H9 (cell line): ENCODE measurements at regions not wholly inside any gene's neighbourhood (a gene's known extent, or its start where the extent isn't known, plus 50 kb on each side); places are given as distances from the start of the nearest gene placed in this dataset.

ENCODE experiments used
- DNase-seq: peaks from one replicate; pipeline ENCODE4 v3.0.0-alpha.2; 2017
- H2AFZ ChIP-seq: one replicate; pipeline ENCODE4 v1.6.1; 2013; ENCODE audit warnings: mild to moderate bottlenecking, low read length, control low read depth, moderate library complexity
- H2AK5ac ChIP-seq: 2 replicates; pipeline ENCODE4 v1.6.1; 2013; ENCODE audit warnings: low read length, control low read depth, mixed read lengths; ENCODE audit not compliant: insufficient read length
- H2BK120ac ChIP-seq: one replicate; pipeline ENCODE4 v1.6.1; 2013; ENCODE audit warnings: low read depth, mild to moderate bottlenecking, low read length, control low read depth, inconsistent platforms; ENCODE audit not compliant: poor library complexity, severe bottlenecking
- H2BK12ac ChIP-seq: 2 replicates; pipeline ENCODE4 v1.6.1; 2013; ENCODE audit warnings: low read length, control low read depth, mixed read lengths, low read depth; ENCODE audit not compliant: insufficient read length
- H2BK15ac ChIP-seq: 2 replicates; pipeline ENCODE4 v1.6.1; 2013; ENCODE audit warnings: low read depth, low read length, control low read depth
- H2BK20ac ChIP-seq: one replicate; pipeline ENCODE4 v1.6.1; 2013; ENCODE audit warnings: low read depth, mild to moderate bottlenecking, low read length, control low read depth, inconsistent platforms; ENCODE audit not compliant: poor library complexity, severe bottlenecking
- H2BK5ac ChIP-seq: 2 replicates; pipeline ENCODE4 v1.6.1; 2013; ENCODE audit warnings: low read length, control low read depth, mixed read lengths; ENCODE audit not compliant: insufficient read length
- H3K14ac ChIP-seq: 2 replicates; pipeline ENCODE4 v1.6.1; 2013; ENCODE audit warnings: low read length, control low read depth; ENCODE audit not compliant: insufficient read depth
- H3K18ac ChIP-seq: 2 replicates; pipeline ENCODE4 v1.6.1; 2013; ENCODE audit warnings: low read depth, mild to moderate bottlenecking, mixed read lengths, low read length, control low read depth; ENCODE audit not compliant: insufficient read length
- H3K23ac ChIP-seq: 2 replicates; pipeline ENCODE4 v1.6.1; 2013; ENCODE audit warnings: low read length, control low read depth, mixed read lengths, low read depth; ENCODE audit not compliant: insufficient read length
- H3K23me2 ChIP-seq: 2 replicates; pipeline ENCODE4 v1.6.1; 2013; ENCODE audit warnings: low read depth, mild to moderate bottlenecking, mixed read lengths, low read length, control low read depth; ENCODE audit not compliant: insufficient read length, poor library complexity, severe bottlenecking
- H3K27ac ChIP-seq: 2 replicates; pipeline ENCODE4 v1.5.1; 2013; ENCODE audit warnings: low read length, control low read depth, mixed read lengths, low read depth; ENCODE audit not compliant: insufficient read length
- H3K27me3 ChIP-seq: 2 replicates; pipeline ENCODE4 v1.6.1; 2013; ENCODE audit warnings: low read length, control low read depth, inconsistent platforms; ENCODE audit not compliant: insufficient read depth
- H3K4ac ChIP-seq: 2 replicates; pipeline ENCODE4 v1.6.1; 2013; ENCODE audit warnings: low read depth, mild to moderate bottlenecking, control low read depth, inconsistent platforms, low read length, moderate library complexity
- H3K4me1 ChIP-seq: 2 replicates; pipeline ENCODE4 v1.6.1; 2013; ENCODE audit warnings: low read length, control low read depth, inconsistent platforms; ENCODE audit not compliant: insufficient read depth
- H3K4me2 ChIP-seq: 2 replicates; pipeline ENCODE4 v1.6.1; 2013; ENCODE audit warnings: low read length, control low read depth, mixed read lengths; ENCODE audit not compliant: insufficient read length, insufficient read depth
- H3K56ac ChIP-seq: 2 replicates; pipeline ENCODE4 v1.6.1; 2013; ENCODE audit warnings: low read depth, mild to moderate bottlenecking, mixed read lengths, low read length, control low read depth; ENCODE audit not compliant: insufficient read length
- H3K79me1 ChIP-seq: 2 replicates; pipeline ENCODE4 v1.6.1; 2013; ENCODE audit warnings: low read depth, mild to moderate bottlenecking, moderate library complexity, low read length, control low read depth, inconsistent platforms; ENCODE audit not compliant: insufficient read depth, poor library complexity, severe bottlenecking
- H3K79me2 ChIP-seq: 2 replicates; pipeline ENCODE4 v1.6.1; 2013; ENCODE audit warnings: low read length, control low read depth, inconsistent platforms; ENCODE audit not compliant: insufficient read depth
- H3K9ac ChIP-seq: 2 replicates; pipeline ENCODE4 v1.6.1; 2013; ENCODE audit warnings: low read length, control low read depth, mixed read lengths; ENCODE audit not compliant: insufficient read length; ENCODE audit errors: extremely low read depth
- H3K9me3 ChIP-seq: one replicate; pipeline ENCODE4 v1.6.1; 2013; ENCODE audit warnings: low read depth, low read length, inconsistent platforms; ENCODE audit not compliant: control insufficient read depth
- H3T11ph ChIP-seq: one replicate; pipeline ENCODE4 v1.6.1; 2013; ENCODE audit warnings: mild to moderate bottlenecking, low read length, control low read depth, inconsistent platforms
- H4K20me1 ChIP-seq: one replicate; pipeline ENCODE4 v1.6.1; 2013; ENCODE audit not compliant: control insufficient read depth, insufficient read length, insufficient read depth
- H4K5ac ChIP-seq: 2 replicates; pipeline ENCODE4 v1.6.1; 2013; ENCODE audit warnings: low read depth, mild to moderate bottlenecking, mixed read lengths, low read length, control low read depth; ENCODE audit not compliant: insufficient read length
- H4K8ac ChIP-seq: replicated peaks from 2 replicates; pipeline ENCODE4 v1.6.1; 2013; ENCODE audit warnings: low read length, control low read depth, mixed read lengths, low read depth; ENCODE audit not compliant: insufficient read length
- H4K91ac ChIP-seq: 2 replicates; pipeline ENCODE4 v1.6.1; 2013; ENCODE audit warnings: low read depth, mild to moderate bottlenecking, moderate library complexity, mixed read lengths, low read length, control low read depth; ENCODE audit not compliant: insufficient read length
- H3K27ac Mint-ChIP-seq, 3 experiments: 2 replicates in 2 of 3; 3 replicates in 1 of 3; pipeline ENCODE4 v1.8.0; 2020 to 2021; ENCODE audit warnings: mixed read lengths in 3 of 3, mild to moderate bottlenecking in 1 of 3, moderate library complexity in 1 of 3
- H3K27me3 Mint-ChIP-seq: 2 replicates; pipeline ENCODE4 v1.8.0; 2021; ENCODE audit warnings: low read depth, mild to moderate bottlenecking, moderate library complexity, mixed read lengths
- H3K36me3 Mint-ChIP-seq, 3 experiments: 2 replicates in 2 of 3; 3 replicates in 1 of 3; pipeline ENCODE4 v1.8.0; 2020 to 2021; ENCODE audit warnings: low read depth in 3 of 3, mixed read lengths in 3 of 3; ENCODE audit not compliant: insufficient read depth in 1 of 3
- H3K4me1 Mint-ChIP-seq, 2 experiments: 2 replicates each; pipeline ENCODE4 v1.8.0; 2020; ENCODE audit warnings: mixed read lengths in 2 of 2
- H3K4me3 Mint-ChIP-seq, 2 experiments: 2 replicates in 1 of 2; 3 replicates in 1 of 2; pipeline ENCODE4 v1.8.0; 2020 to 2021; ENCODE audit warnings: mild to moderate bottlenecking in 2 of 2, mixed read lengths in 2 of 2, moderate library complexity in 1 of 2
- H3K9me3 Mint-ChIP-seq, 2 experiments: 2 replicates in 1 of 2; 3 replicates in 1 of 2; pipeline ENCODE4 v1.8.0; 2020; ENCODE audit warnings: mild to moderate bottlenecking in 2 of 2, mixed read lengths in 2 of 2, moderate library complexity in 1 of 2
- CTCF ChIP-seq: fragments of 200-600 bp; sonication (generic); conservative IDR thresholded peaks from 3 replicates; pipeline ENCODE4 v1.8.0; 2021; ENCODE audit warnings: antibody characterized with exemption, mild to moderate bottlenecking
- WGBS: extraction: QIAGEN DNeasy Blood & Tissue Kit; methylation state at CpG from one replicate; pipeline ENCODE4 v1.1.7; 2013; ENCODE audit warnings: missing lambda C conversion rate, low lambda C conversion rate, mixed read lengths; ENCODE audit not compliant: insufficient read length; ENCODE audit errors: extremely low coverage; 5-methylcytosine and 5-hydroxymethylcytosine counted together

DNA sequence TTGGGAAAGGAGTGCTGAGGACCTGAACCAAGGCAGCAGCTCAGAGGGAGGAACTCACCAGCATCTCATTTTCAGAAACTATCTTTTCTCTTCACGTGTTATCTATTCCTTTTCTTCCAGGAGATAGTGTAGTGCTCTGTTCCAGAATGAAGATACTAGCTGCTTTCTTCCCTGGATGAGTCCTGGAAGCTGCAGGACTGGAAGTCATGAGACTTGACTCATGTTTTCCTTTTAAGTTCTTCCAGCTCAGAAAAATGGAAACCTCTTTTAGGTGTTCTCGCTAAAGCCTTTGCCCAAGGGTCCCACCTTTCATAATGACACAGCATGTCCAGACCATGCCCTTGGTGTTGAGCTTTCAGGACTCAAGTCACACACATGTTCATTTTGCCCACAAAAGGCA is 106.7 kb downstream of the UNC5CL start:
- H3K4me1 ChIP-seq, result no peaks in the 10 kb centered on the region; the same call in 1 of the 2 replicates
- H4K91ac ChIP-seq, result no peak overlapping the region
- H3K79me1 ChIP-seq, result no peaks in the 10 kb centered on the region
- no peaks in the 10 kb centered on the region for H3K9me3 ChIP-seq
- Mint-ChIP-seq H3K4me1 (peaks cover 8 to 12% of the 10 kb centered on the region in 2 experiments), H3K27ac (no peak overlapping the region), H3K4me3 (no peak overlapping the region), H3K36me3 (no peaks in the 10 kb centered on the region), H3K9me3 (no peaks in the 10 kb centered on the region), H3K27me3 (peaks cover 3% of the 10 kb centered on the region; the same call in 1 of the 2 replicates)
- no peak overlapping the region for H3K27ac ChIP-seq
- no peaks in the 10 kb centered on the region for H3K27me3 ChIP-seq
- DNase-seq, result no peak
- no peak overlapping the region for H3K14ac ChIP-seq
- no peak overlapping the region for H3K18ac ChIP-seq
- H3K9ac ChIP-seq, result no peak overlapping the region
- H4K5ac ChIP-seq, result no peak overlapping the region
- H2BK120ac ChIP-seq, result no peak overlapping the region
- no peak overlapping the region for H2BK12ac ChIP-seq
- H2BK20ac ChIP-seq, result no peak overlapping the region
- no peak overlapping the region for H3K4ac ChIP-seq
- no peaks in the 10 kb centered on the region for H3K23me2 ChIP-seq
- H3K4me2 ChIP-seq, result no peak overlapping the region
- no CpG with 5 or more reads among the region's 2 CpGs for WGBS
- H3K23ac ChIP-seq, result no peak overlapping the region
- H2AFZ ChIP-seq, result no peak overlapping the region
- H2BK5ac ChIP-seq, result no peak overlapping the region
- no peak overlapping the region for H4K8ac ChIP-seq
- TF ChIP-seq CTCF, result no peak
- H3K79me2 ChIP-seq, result no peaks in the 10 kb centered on the region
- H2AK5ac ChIP-seq, result no peak overlapping the region
- no peaks in the 10 kb centered on the region for H4K20me1 ChIP-seq
- H3T11ph ChIP-seq, result no peak overlapping the region
- no peak overlapping the region for H3K56ac ChIP-seq
- no peak overlapping the region for H2BK15ac ChIP-seq
